CD4-positive, alpha-beta T cell treated with Interleukin-2 at 100 ng/mL for 4 hours (primary cell): ENCODE measurements at regions not wholly inside any gene's neighbourhood (a gene's known extent, or its start where the extent isn't known, plus 50 kb on each side); places are given as distances from the start of the nearest gene placed in this dataset.

Source experiments
- DNase-seq: peaks from one replicate; pipeline ENCODE4 v3.0.0-alpha.2; 2020; ENCODE audit warnings: low spot score

GRCh38 chr2:41695198-41696113 is 352.4 kb upstream of the PKDCC start:
- DNase-seq: no peak

- no peak for DNase-seq
These were observed 350.4 kb upstream of the PKDCC start for GRCh38 chr2:41697389-41697788.

- DNase-seq: no peak
These were observed 349.0 kb upstream of the PKDCC start for GRCh38 chr2:41698678-41699422.

GRCh38 chr2:41701231-41701630 is 346.6 kb upstream of the PKDCC start:
- DNase-seq: no peak

- no peak for DNase-seq
These were observed 344.7 kb upstream of the PKDCC start for GRCh38 chr2:41703123-41703522.

- no peak for DNase-seq
These were observed 342.2 kb upstream of the PKDCC start for GRCh38 chr2:41705634-41706033.

- DNase-seq: no peak
These were observed 341.5 kb upstream of the PKDCC start for GRCh38 chr2:41706286-41706685.

GRCh38 chr2:41707790-41708451 is 339.9 kb upstream of the PKDCC start:
- DNase-seq: no peak

GRCh38 chr2:41709702-41710599 is 337.9 kb upstream of the PKDCC start:
- no peak for DNase-seq

GRCh38 chr2:41710944-41711343 is 336.9 kb upstream of the PKDCC start:
- DNase-seq: no peak

GRCh38 chr2:41711736-41712135 is 336.1 kb upstream of the PKDCC start:
- no peak for DNase-seq

GRCh38 chr2:41716497-41716896 is 331.3 kb upstream of the PKDCC start:
- DNase-seq: no peak

- DNase-seq: no peak
These were observed 330.0 kb upstream of the PKDCC start for GRCh38 chr2:41717839-41718238.

- no peak for DNase-seq
These were observed 329.1 kb upstream of the PKDCC start for GRCh38 chr2:41718705-41719104.

GRCh38 chr2:41719756-41720155 is 328.1 kb upstream of the PKDCC start:
- DNase-seq: no peak

GRCh38 chr2:41720331-41721251 is 327.2 kb upstream of the PKDCC start:
- no peak for DNase-seq

GRCh38 chr2:41722668-41723369 is 325.0 kb upstream of the PKDCC start:
- DNase-seq: no peak

GRCh38 chr2:41723526-41723925 is 324.3 kb upstream of the PKDCC start:
- no peak for DNase-seq

GRCh38 chr2:41724465-41724864 is 323.4 kb upstream of the PKDCC start:
- DNase-seq: no peak

- DNase-seq: no peak
These were observed 321.9 kb upstream of the PKDCC start for GRCh38 chr2:41725901-41726300.
